ENCODE measurements at regions not wholly inside any gene's neighbourhood (a gene's known extent, or its start where the extent isn't known, plus 50 kb on each side); places are given as distances from the start of the nearest gene placed in this dataset.
A peak's percentile ranks its signal among the peaks of the same experiment; 100 is the strongest.

GRCh38 chr3:107124885-107125284 is 252.4 kb upstream of the CCDC54 start:
- Histone ChIP-seq H4K20me1 (ENCODE audit: insufficient read depth, poor library complexity, severe bottlenecking) (no peaks in the 10 kb centered on the region), H3K9me3 (ENCODE audit: low read depth) (no peaks in the 10 kb centered on the region), H3K36me3 (replicated peaks; ENCODE audit: insufficient read depth, low read depth) (no peaks in the 10 kb centered on the region), H3K4me3 (no peak overlapping the region), H3K4me1 (ENCODE audit: insufficient read depth) (peaks cover 4% of the 10 kb centered on the region), H3K9me2 (replicated peaks; ENCODE audit: insufficient read depth) (no peaks in the 10 kb centered on the region), H3K4me2 (no peak overlapping the region), H3K27me3 (no peaks in the 10 kb centered on the region), H3K27ac (no peak overlapping the region), H2AFZ (no peak overlapping the region), H3K79me2 (no peaks in the 10 kb centered on the region)
- DNase-seq (ENCODE audit: low spot score), result peak; percentile 7
- 5% methylated on average over 1 of the region's 1 CpG for WGBS (ENCODE audit: low lambda C conversion rate, missing lambda C conversion rate)
- TF ChIP-seq EZH2 (IDR thresholded peaks at IDR 0.05; ENCODE audit: borderline replicate concordance) (no peak), EZH2phosphoT487 (IDR thresholded peaks at IDR 0.05; ENCODE audit: low read depth, severe bottlenecking, unreplicated experiment) (no peak), CTCF (IDR thresholded peaks at IDR 0.05; ENCODE audit: poor library complexity) (no peak)

GRCh38 chr3:107128946-107129345 is 248.3 kb upstream of the CCDC54 start:
- H3K9me2 ChIP-seq (replicated peaks; ENCODE audit: insufficient read depth), result no peaks in the 10 kb centered on the region
- no peaks in the 10 kb centered on the region for H3K27me3 ChIP-seq
- WGBS (ENCODE audit: low lambda C conversion rate, missing lambda C conversion rate), result 49% methylated on average over 3 of the region's 3 CpGs
- H3K4me3 ChIP-seq, result no peak overlapping the region
- H3K4me1 ChIP-seq (ENCODE audit: insufficient read depth), result peaks cover 4% of the 10 kb centered on the region
- H2AFZ ChIP-seq, result no peak overlapping the region
- no peak for DNase-seq (ENCODE audit: low spot score)
- H4K20me1 ChIP-seq (ENCODE audit: insufficient read depth, poor library complexity, severe bottlenecking), result no peaks in the 10 kb centered on the region
- no peaks in the 10 kb centered on the region for H3K36me3 ChIP-seq (replicated peaks; ENCODE audit: insufficient read depth, low read depth)
- H3K79me2 ChIP-seq, result no peaks in the 10 kb centered on the region
- TF ChIP-seq CTCF (IDR thresholded peaks at IDR 0.05; ENCODE audit: poor library complexity), result no peak
- no peak for TF ChIP-seq EZH2 (IDR thresholded peaks at IDR 0.05; ENCODE audit: borderline replicate concordance)
- TF ChIP-seq EZH2phosphoT487 (IDR thresholded peaks at IDR 0.05; ENCODE audit: low read depth, severe bottlenecking, unreplicated experiment), result no peak
- H3K4me2 ChIP-seq, result no peak overlapping the region
- no peak overlapping the region for H3K27ac ChIP-seq
- no peaks in the 10 kb centered on the region for H3K9me3 ChIP-seq (ENCODE audit: low read depth)

GRCh38 chr3:107130089-107130700 is 247.0 kb upstream of the CCDC54 start:
- Histone ChIP-seq H3K27me3 (no peaks in the 10 kb centered on the region), H3K79me2 (no peaks in the 10 kb centered on the region), H3K9me3 (ENCODE audit: low read depth) (no peaks in the 10 kb centered on the region), H3K36me3 (replicated peaks; ENCODE audit: insufficient read depth, low read depth) (no peaks in the 10 kb centered on the region), H3K4me1 (ENCODE audit: insufficient read depth) (peaks cover 2% of the 10 kb centered on the region), H3K27ac (no peak overlapping the region), H3K9me2 (replicated peaks; ENCODE audit: insufficient read depth) (no peaks in the 10 kb centered on the region), H2AFZ (no peak overlapping the region), H3K4me2 (no peak overlapping the region), H4K20me1 (ENCODE audit: insufficient read depth, poor library complexity, severe bottlenecking) (no peaks in the 10 kb centered on the region), H3K4me3 (no peak overlapping the region)
- WGBS (ENCODE audit: low lambda C conversion rate, missing lambda C conversion rate), result 96% methylated on average over 6 of the region's 6 CpGs
- TF ChIP-seq EZH2 (IDR thresholded peaks at IDR 0.05; ENCODE audit: borderline replicate concordance) (no peak), CTCF (IDR thresholded peaks at IDR 0.05; ENCODE audit: poor library complexity) (no peak), EZH2phosphoT487 (IDR thresholded peaks at IDR 0.05; ENCODE audit: low read depth, severe bottlenecking, unreplicated experiment) (no peak)
- DNase-seq (ENCODE audit: low spot score), result no peak
